H9 (cell line): ENCODE measurements at regions not wholly inside any gene's neighbourhood (a gene's known extent, or its start where the extent isn't known, plus 50 kb on each side); places are given as distances from the start of the nearest gene placed in this dataset.
A peak's percentile ranks its signal among the peaks of the same experiment; 100 is the strongest.

Experiments used
- DNase-seq: peaks from one replicate; pipeline ENCODE4 v3.0.0-alpha.2; 2017
- H2AFZ ChIP-seq: one replicate; pipeline ENCODE4 v1.6.1; 2013; ENCODE audit warnings: mild to moderate bottlenecking, low read length, control low read depth, moderate library complexity
- H2AK5ac ChIP-seq: 2 replicates; pipeline ENCODE4 v1.6.1; 2013; ENCODE audit warnings: low read length, control low read depth, mixed read lengths; ENCODE audit not compliant: insufficient read length
- H2BK120ac ChIP-seq: one replicate; pipeline ENCODE4 v1.6.1; 2013; ENCODE audit warnings: low read depth, mild to moderate bottlenecking, low read length, control low read depth, inconsistent platforms; ENCODE audit not compliant: poor library complexity, severe bottlenecking
- H2BK12ac ChIP-seq: 2 replicates; pipeline ENCODE4 v1.6.1; 2013; ENCODE audit warnings: low read length, control low read depth, mixed read lengths, low read depth; ENCODE audit not compliant: insufficient read length
- H2BK15ac ChIP-seq: 2 replicates; pipeline ENCODE4 v1.6.1; 2013; ENCODE audit warnings: low read depth, low read length, control low read depth
- H2BK20ac ChIP-seq: one replicate; pipeline ENCODE4 v1.6.1; 2013; ENCODE audit warnings: low read depth, mild to moderate bottlenecking, low read length, control low read depth, inconsistent platforms; ENCODE audit not compliant: poor library complexity, severe bottlenecking
- H2BK5ac ChIP-seq: 2 replicates; pipeline ENCODE4 v1.6.1; 2013; ENCODE audit warnings: low read length, control low read depth, mixed read lengths; ENCODE audit not compliant: insufficient read length
- H3K14ac ChIP-seq: 2 replicates; pipeline ENCODE4 v1.6.1; 2013; ENCODE audit warnings: low read length, control low read depth; ENCODE audit not compliant: insufficient read depth
- H3K18ac ChIP-seq: 2 replicates; pipeline ENCODE4 v1.6.1; 2013; ENCODE audit warnings: low read depth, mild to moderate bottlenecking, mixed read lengths, low read length, control low read depth; ENCODE audit not compliant: insufficient read length
- H3K23ac ChIP-seq: 2 replicates; pipeline ENCODE4 v1.6.1; 2013; ENCODE audit warnings: low read length, control low read depth, mixed read lengths, low read depth; ENCODE audit not compliant: insufficient read length
- H3K23me2 ChIP-seq: 2 replicates; pipeline ENCODE4 v1.6.1; 2013; ENCODE audit warnings: low read depth, mild to moderate bottlenecking, mixed read lengths, low read length, control low read depth; ENCODE audit not compliant: insufficient read length, poor library complexity, severe bottlenecking
- H3K27ac ChIP-seq: 2 replicates; pipeline ENCODE4 v1.5.1; 2013; ENCODE audit warnings: low read length, control low read depth, mixed read lengths, low read depth; ENCODE audit not compliant: insufficient read length
- H3K27me3 ChIP-seq: 2 replicates; pipeline ENCODE4 v1.6.1; 2013; ENCODE audit warnings: low read length, control low read depth, inconsistent platforms; ENCODE audit not compliant: insufficient read depth
- H3K4ac ChIP-seq: 2 replicates; pipeline ENCODE4 v1.6.1; 2013; ENCODE audit warnings: low read depth, mild to moderate bottlenecking, control low read depth, inconsistent platforms, low read length, moderate library complexity
- H3K4me1 ChIP-seq: 2 replicates; pipeline ENCODE4 v1.6.1; 2013; ENCODE audit warnings: low read length, control low read depth, inconsistent platforms; ENCODE audit not compliant: insufficient read depth
- H3K4me2 ChIP-seq: 2 replicates; pipeline ENCODE4 v1.6.1; 2013; ENCODE audit warnings: low read length, control low read depth, mixed read lengths; ENCODE audit not compliant: insufficient read length, insufficient read depth
- H3K56ac ChIP-seq: 2 replicates; pipeline ENCODE4 v1.6.1; 2013; ENCODE audit warnings: low read depth, mild to moderate bottlenecking, mixed read lengths, low read length, control low read depth; ENCODE audit not compliant: insufficient read length
- H3K79me1 ChIP-seq: 2 replicates; pipeline ENCODE4 v1.6.1; 2013; ENCODE audit warnings: low read depth, mild to moderate bottlenecking, moderate library complexity, low read length, control low read depth, inconsistent platforms; ENCODE audit not compliant: insufficient read depth, poor library complexity, severe bottlenecking
- H3K79me2 ChIP-seq: 2 replicates; pipeline ENCODE4 v1.6.1; 2013; ENCODE audit warnings: low read length, control low read depth, inconsistent platforms; ENCODE audit not compliant: insufficient read depth
- H3K9ac ChIP-seq: 2 replicates; pipeline ENCODE4 v1.6.1; 2013; ENCODE audit warnings: low read length, control low read depth, mixed read lengths; ENCODE audit not compliant: insufficient read length; ENCODE audit errors: extremely low read depth
- H3K9me3 ChIP-seq: one replicate; pipeline ENCODE4 v1.6.1; 2013; ENCODE audit warnings: low read depth, low read length, inconsistent platforms; ENCODE audit not compliant: control insufficient read depth
- H3T11ph ChIP-seq: one replicate; pipeline ENCODE4 v1.6.1; 2013; ENCODE audit warnings: mild to moderate bottlenecking, low read length, control low read depth, inconsistent platforms
- H4K20me1 ChIP-seq: one replicate; pipeline ENCODE4 v1.6.1; 2013; ENCODE audit not compliant: control insufficient read depth, insufficient read length, insufficient read depth
- H4K5ac ChIP-seq: 2 replicates; pipeline ENCODE4 v1.6.1; 2013; ENCODE audit warnings: low read depth, mild to moderate bottlenecking, mixed read lengths, low read length, control low read depth; ENCODE audit not compliant: insufficient read length
- H4K8ac ChIP-seq: replicated peaks from 2 replicates; pipeline ENCODE4 v1.6.1; 2013; ENCODE audit warnings: low read length, control low read depth, mixed read lengths, low read depth; ENCODE audit not compliant: insufficient read length
- H4K91ac ChIP-seq: 2 replicates; pipeline ENCODE4 v1.6.1; 2013; ENCODE audit warnings: low read depth, mild to moderate bottlenecking, moderate library complexity, mixed read lengths, low read length, control low read depth; ENCODE audit not compliant: insufficient read length
- H3K27ac Mint-ChIP-seq, 3 experiments: 2 replicates in 2 of 3; 3 replicates in 1 of 3; pipeline ENCODE4 v1.8.0; 2020 to 2021; ENCODE audit warnings: mixed read lengths in 3 of 3, mild to moderate bottlenecking in 1 of 3, moderate library complexity in 1 of 3
- H3K27me3 Mint-ChIP-seq: 2 replicates; pipeline ENCODE4 v1.8.0; 2021; ENCODE audit warnings: low read depth, mild to moderate bottlenecking, moderate library complexity, mixed read lengths
- H3K36me3 Mint-ChIP-seq, 3 experiments: 2 replicates in 2 of 3; 3 replicates in 1 of 3; pipeline ENCODE4 v1.8.0; 2020 to 2021; ENCODE audit warnings: low read depth in 3 of 3, mixed read lengths in 3 of 3; ENCODE audit not compliant: insufficient read depth in 1 of 3
- H3K4me1 Mint-ChIP-seq, 2 experiments: 2 replicates each; pipeline ENCODE4 v1.8.0; 2020; ENCODE audit warnings: mixed read lengths in 2 of 2
- H3K4me3 Mint-ChIP-seq, 2 experiments: 2 replicates in 1 of 2; 3 replicates in 1 of 2; pipeline ENCODE4 v1.8.0; 2020 to 2021; ENCODE audit warnings: mild to moderate bottlenecking in 2 of 2, mixed read lengths in 2 of 2, moderate library complexity in 1 of 2
- H3K9me3 Mint-ChIP-seq, 2 experiments: 2 replicates in 1 of 2; 3 replicates in 1 of 2; pipeline ENCODE4 v1.8.0; 2020; ENCODE audit warnings: mild to moderate bottlenecking in 2 of 2, mixed read lengths in 2 of 2, moderate library complexity in 1 of 2
- WGBS: extraction: QIAGEN DNeasy Blood & Tissue Kit; methylation state at CpG from one replicate; pipeline ENCODE4 v1.1.7; 2013; ENCODE audit warnings: missing lambda C conversion rate, low lambda C conversion rate, mixed read lengths; ENCODE audit not compliant: insufficient read length; ENCODE audit errors: extremely low coverage; 5-methylcytosine and 5-hydroxymethylcytosine counted together
- TF ChIP-seq, protein P1 (sequence below): fragments of 200-600 bp; sonication (generic); conservative IDR thresholded peaks from 3 replicates; pipeline ENCODE4 v1.8.0; 2021; ENCODE audit warnings: antibody characterized with exemption, mild to moderate bottlenecking

DNA sequence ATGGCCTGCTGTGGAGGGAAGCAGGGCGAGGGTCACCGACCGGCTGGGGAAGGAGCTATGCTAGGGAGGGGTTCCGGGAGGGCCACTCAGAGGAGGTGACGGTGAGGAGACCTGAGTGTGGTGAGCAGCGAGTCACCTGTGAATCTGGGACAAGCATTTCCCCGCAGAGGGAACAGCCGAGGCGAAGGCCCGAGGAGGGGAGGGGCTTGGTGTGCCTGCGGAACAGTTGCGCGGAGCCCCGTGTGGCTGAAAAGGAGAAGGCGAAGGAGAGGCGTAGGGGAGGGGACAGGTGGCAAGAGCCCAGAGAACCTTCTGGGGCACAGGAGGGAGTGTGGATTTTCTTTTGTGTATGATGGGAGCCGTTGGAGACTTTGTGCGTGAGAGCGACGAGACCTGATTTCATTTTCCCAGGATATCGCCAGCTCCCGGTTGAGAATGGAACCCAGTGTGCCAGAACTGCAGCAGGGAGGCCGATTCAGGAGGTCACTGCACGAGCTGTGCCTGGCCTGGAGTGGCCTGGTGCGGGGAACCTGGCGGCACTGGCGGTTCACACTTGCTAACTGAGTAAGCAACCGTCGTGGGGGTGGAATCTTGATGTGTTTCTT is 117.7 kb upstream of the ZNF507 start:
- no CpG with 5 or more reads among the region's 29 CpGs for WGBS
- H3K79me1 ChIP-seq: no peaks in the 10 kb centered on the region
- no peak overlapping the region for H2AFZ ChIP-seq
- no peak overlapping the region for H4K8ac ChIP-seq
- no peak overlapping the region for H4K5ac ChIP-seq
- H3K23me2 ChIP-seq: no peaks in the 10 kb centered on the region
- H3K14ac ChIP-seq: no peak overlapping the region
- H3K4me2 ChIP-seq: no peak overlapping the region
- no peak overlapping the region for H3K4ac ChIP-seq
- no peak overlapping the region for H2BK120ac ChIP-seq
- Mint-ChIP-seq H3K27ac (no peak overlapping the region), H3K4me1 (peaks cover 2 to 11% of the 10 kb centered on the region in 2 experiments; a peak in 2 of 4 replicates), H3K4me3 (no peak overlapping the region), H3K36me3 (no peaks in the 10 kb centered on the region), H3K9me3 (no peaks in the 10 kb centered on the region; a peak in 1 of 5 replicates), H3K27me3 (peaks cover 38% of the 10 kb centered on the region)
- DNase-seq: peak; percentile 73
- H3K27me3 ChIP-seq: peaks cover 4% of the 10 kb centered on the region; the same call in 1 of the 2 replicates
- TF ChIP-seq, protein P1, sequence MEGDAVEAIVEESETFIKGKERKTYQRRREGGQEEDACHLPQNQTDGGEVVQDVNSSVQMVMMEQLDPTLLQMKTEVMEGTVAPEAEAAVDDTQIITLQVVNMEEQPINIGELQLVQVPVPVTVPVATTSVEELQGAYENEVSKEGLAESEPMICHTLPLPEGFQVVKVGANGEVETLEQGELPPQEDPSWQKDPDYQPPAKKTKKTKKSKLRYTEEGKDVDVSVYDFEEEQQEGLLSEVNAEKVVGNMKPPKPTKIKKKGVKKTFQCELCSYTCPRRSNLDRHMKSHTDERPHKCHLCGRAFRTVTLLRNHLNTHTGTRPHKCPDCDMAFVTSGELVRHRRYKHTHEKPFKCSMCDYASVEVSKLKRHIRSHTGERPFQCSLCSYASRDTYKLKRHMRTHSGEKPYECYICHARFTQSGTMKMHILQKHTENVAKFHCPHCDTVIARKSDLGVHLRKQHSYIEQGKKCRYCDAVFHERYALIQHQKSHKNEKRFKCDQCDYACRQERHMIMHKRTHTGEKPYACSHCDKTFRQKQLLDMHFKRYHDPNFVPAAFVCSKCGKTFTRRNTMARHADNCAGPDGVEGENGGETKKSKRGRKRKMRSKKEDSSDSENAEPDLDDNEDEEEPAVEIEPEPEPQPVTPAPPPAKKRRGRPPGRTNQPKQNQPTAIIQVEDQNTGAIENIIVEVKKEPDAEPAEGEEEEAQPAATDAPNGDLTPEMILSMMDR: peak; percentile 40
- H2AK5ac ChIP-seq: no peak overlapping the region
- H4K91ac ChIP-seq: no peak overlapping the region
- no peak overlapping the region for H2BK5ac ChIP-seq
- no peak overlapping the region for H3K56ac ChIP-seq
- H3K4me1 ChIP-seq: no peaks in the 10 kb centered on the region
- no peaks in the 10 kb centered on the region for H3K79me2 ChIP-seq
- no peaks in the 10 kb centered on the region for H4K20me1 ChIP-seq
- no peak overlapping the region for H2BK20ac ChIP-seq
- no peak overlapping the region for H3K9ac ChIP-seq
- H3T11ph ChIP-seq: no peak overlapping the region
- no peaks in the 10 kb centered on the region for H3K9me3 ChIP-seq
- no peak overlapping the region for H3K23ac ChIP-seq
- H2BK12ac ChIP-seq: no peak overlapping the region
- no peak overlapping the region for H2BK15ac ChIP-seq
- no peak overlapping the region for H3K27ac ChIP-seq
- no peak overlapping the region for H3K18ac ChIP-seq
